Panc1 (cell line): ENCODE measurements at regions not wholly inside any gene's neighbourhood (a gene's known extent, or its start where the extent isn't known, plus 50 kb on each side); places are given as distances from the start of the nearest gene placed in this dataset.
"Not testable (repeated sequence)": the region's sequence is repeated elsewhere in the genome, so short reads cannot be mapped to it uniquely, and the experiment has no call there.

Experiments
- POLR2AphosphoS5 ChIP-seq: IDR thresholded peaks from 2 replicates; pipeline ENCODE4 v1.6.1; 2012; ENCODE audit warnings: mild to moderate bottlenecking, low read depth, low read length, moderate library complexity
- SIN3A ChIP-seq: IDR thresholded peaks from 2 replicates; pipeline ENCODE4 v1.6.1; 2012; ENCODE audit warnings: low read depth, mild to moderate bottlenecking, low read length, moderate library complexity, borderline replicate concordance; ENCODE audit not compliant: insufficient read depth
- TCF7L2 ChIP-seq: IDR thresholded peaks from 2 replicates; pipeline ENCODE4 v1.6.1; 2011; ENCODE audit warnings: mild to moderate bottlenecking, low read depth, low read length, inconsistent platforms
- TF ChIP-seq, protein P1 (sequence below): fragments of 450-650 bp; IDR thresholded peaks from 2 replicates; pipeline ENCODE4 v1.5.1; 2017; ENCODE audit warnings: mild to moderate bottlenecking
- TF ChIP-seq, protein P2 (sequence below), 2 experiments: IDR thresholded peaks; 2 replicates each; pipeline ENCODE4 v1.6.1; 2011 to 2012; ENCODE audit warnings: low read depth in 2 of 2, control low read depth in 1 of 2, low read length in 1 of 2, mild to moderate bottlenecking in 1 of 2, moderate library complexity in 1 of 2; ENCODE audit not compliant: insufficient read depth in 1 of 2

DNA sequence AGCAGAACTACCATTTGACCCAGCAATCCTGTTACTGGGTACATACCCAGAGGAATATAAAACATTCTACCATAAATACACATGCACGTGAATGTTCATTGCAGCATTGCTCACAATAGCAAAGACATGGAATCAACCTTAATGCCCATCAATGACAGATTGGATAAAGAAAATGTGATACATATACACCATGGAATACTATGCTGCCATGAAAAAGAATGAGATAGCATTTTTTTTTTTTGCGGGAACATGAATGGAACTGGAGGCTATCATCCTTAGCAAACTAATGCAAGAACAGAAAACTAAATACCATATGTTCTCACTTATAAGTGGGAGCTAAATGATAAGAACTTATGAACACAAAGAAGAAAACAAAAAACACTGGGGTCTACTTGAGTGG is 72.5 kb upstream of the C1GALT1C1 start:
- TF ChIP-seq, protein P1, sequence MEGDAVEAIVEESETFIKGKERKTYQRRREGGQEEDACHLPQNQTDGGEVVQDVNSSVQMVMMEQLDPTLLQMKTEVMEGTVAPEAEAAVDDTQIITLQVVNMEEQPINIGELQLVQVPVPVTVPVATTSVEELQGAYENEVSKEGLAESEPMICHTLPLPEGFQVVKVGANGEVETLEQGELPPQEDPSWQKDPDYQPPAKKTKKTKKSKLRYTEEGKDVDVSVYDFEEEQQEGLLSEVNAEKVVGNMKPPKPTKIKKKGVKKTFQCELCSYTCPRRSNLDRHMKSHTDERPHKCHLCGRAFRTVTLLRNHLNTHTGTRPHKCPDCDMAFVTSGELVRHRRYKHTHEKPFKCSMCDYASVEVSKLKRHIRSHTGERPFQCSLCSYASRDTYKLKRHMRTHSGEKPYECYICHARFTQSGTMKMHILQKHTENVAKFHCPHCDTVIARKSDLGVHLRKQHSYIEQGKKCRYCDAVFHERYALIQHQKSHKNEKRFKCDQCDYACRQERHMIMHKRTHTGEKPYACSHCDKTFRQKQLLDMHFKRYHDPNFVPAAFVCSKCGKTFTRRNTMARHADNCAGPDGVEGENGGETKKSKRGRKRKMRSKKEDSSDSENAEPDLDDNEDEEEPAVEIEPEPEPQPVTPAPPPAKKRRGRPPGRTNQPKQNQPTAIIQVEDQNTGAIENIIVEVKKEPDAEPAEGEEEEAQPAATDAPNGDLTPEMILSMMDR: not testable (repeated sequence)
- TF ChIP-seq POLR2AphosphoS5, TCF7L2, SIN3A: not testable (repeated sequence)
- TF ChIP-seq, protein P2, sequence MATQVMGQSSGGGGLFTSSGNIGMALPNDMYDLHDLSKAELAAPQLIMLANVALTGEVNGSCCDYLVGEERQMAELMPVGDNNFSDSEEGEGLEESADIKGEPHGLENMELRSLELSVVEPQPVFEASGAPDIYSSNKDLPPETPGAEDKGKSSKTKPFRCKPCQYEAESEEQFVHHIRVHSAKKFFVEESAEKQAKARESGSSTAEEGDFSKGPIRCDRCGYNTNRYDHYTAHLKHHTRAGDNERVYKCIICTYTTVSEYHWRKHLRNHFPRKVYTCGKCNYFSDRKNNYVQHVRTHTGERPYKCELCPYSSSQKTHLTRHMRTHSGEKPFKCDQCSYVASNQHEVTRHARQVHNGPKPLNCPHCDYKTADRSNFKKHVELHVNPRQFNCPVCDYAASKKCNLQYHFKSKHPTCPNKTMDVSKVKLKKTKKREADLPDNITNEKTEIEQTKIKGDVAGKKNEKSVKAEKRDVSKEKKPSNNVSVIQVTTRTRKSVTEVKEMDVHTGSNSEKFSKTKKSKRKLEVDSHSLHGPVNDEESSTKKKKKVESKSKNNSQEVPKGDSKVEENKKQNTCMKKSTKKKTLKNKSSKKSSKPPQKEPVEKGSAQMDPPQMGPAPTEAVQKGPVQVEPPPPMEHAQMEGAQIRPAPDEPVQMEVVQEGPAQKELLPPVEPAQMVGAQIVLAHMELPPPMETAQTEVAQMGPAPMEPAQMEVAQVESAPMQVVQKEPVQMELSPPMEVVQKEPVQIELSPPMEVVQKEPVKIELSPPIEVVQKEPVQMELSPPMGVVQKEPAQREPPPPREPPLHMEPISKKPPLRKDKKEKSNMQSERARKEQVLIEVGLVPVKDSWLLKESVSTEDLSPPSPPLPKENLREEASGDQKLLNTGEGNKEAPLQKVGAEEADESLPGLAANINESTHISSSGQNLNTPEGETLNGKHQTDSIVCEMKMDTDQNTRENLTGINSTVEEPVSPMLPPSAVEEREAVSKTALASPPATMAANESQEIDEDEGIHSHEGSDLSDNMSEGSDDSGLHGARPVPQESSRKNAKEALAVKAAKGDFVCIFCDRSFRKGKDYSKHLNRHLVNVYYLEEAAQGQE (IDR thresholded peaks at IDR 0.05; ENCODE audit: insufficient read depth in 1 of 2, low read depth in 2 of 2, low read length in 1 of 2): not testable (repeated sequence)
